ENCODE measurements at regions not wholly inside any gene's neighbourhood (a gene's known extent, or its start where the extent isn't known, plus 50 kb on each side); places are given as distances from the start of the nearest gene placed in this dataset.

GRCh38 chr17:34131386-34131785 lies 123.7 kb upstream of the CCL2 start:
- intact Hi-C loops (cut with DNase I), result no loop called here
- 55 to 100% methylated on average over 2 to 3 of the region's 3 CpGs for WGBS, 2 donors
- Histone ChIP-seq H3K36me3 (no peaks in the 10 kb centered on the region), H3K4me3 (no peak overlapping the region), H3K27ac (no peak overlapping the region), H3K4me1 (peaks cover 0 to 13% (median 0%) of the 10 kb centered on the region in 3 donors), H3K27me3 (peaks cover 0 to 19% (median 0%) of the 10 kb centered on the region in 4 donors), H3K9me3 (no peaks in the 10 kb centered on the region)
- DNase-seq, result no peak
- TF ChIP-seq POLR2A (IDR thresholded peaks at IDR 0.05), result no peak
- TF ChIP-seq, protein P1, sequence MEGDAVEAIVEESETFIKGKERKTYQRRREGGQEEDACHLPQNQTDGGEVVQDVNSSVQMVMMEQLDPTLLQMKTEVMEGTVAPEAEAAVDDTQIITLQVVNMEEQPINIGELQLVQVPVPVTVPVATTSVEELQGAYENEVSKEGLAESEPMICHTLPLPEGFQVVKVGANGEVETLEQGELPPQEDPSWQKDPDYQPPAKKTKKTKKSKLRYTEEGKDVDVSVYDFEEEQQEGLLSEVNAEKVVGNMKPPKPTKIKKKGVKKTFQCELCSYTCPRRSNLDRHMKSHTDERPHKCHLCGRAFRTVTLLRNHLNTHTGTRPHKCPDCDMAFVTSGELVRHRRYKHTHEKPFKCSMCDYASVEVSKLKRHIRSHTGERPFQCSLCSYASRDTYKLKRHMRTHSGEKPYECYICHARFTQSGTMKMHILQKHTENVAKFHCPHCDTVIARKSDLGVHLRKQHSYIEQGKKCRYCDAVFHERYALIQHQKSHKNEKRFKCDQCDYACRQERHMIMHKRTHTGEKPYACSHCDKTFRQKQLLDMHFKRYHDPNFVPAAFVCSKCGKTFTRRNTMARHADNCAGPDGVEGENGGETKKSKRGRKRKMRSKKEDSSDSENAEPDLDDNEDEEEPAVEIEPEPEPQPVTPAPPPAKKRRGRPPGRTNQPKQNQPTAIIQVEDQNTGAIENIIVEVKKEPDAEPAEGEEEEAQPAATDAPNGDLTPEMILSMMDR (IDR thresholded peaks at IDR 0.05), result no peak

- no peak overlapping the region for H3K27ac ChIP-seq
- peaks cover 0 to 5% (median 0%) of the 10 kb centered on the region in 4 donors for H3K27me3 ChIP-seq
- intact Hi-C loops (cut with DNase I), result no loop called here
- H3K36me3 ChIP-seq, result no peaks in the 10 kb centered on the region
- peaks cover 0 to 15% (median 0%) of the 10 kb centered on the region in 3 donors for H3K4me1 ChIP-seq
- H3K4me3 ChIP-seq, result no peak overlapping the region
- no peaks in the 10 kb centered on the region for H3K9me3 ChIP-seq
- WGBS, 2 donors, result no CpG with 5 or more reads among the region's 2 CpGs
- TF ChIP-seq, protein P1 (IDR thresholded peaks at IDR 0.05), result no peak
- no peak for TF ChIP-seq POLR2A (IDR thresholded peaks at IDR 0.05)
- no peak for DNase-seq
These were observed 121.7 kb upstream of the CCL2 start for GRCh38 chr17:34133350-34133749.

GRCh38 chr17:34135841-34136240 lies 119.2 kb upstream of the CCL2 start:
- intact Hi-C loops (cut with DNase I), result no loop called here
- Histone ChIP-seq H3K27ac (no peak overlapping the region), H3K27me3 (peaks cover 0 to 3% (median 0%) of the 10 kb centered on the region in 4 donors), H3K9me3 (no peaks in the 10 kb centered on the region), H3K36me3 (no peaks in the 10 kb centered on the region), H3K4me3 (no peak overlapping the region), H3K4me1 (peaks cover 0 to 15% (median 0%) of the 10 kb centered on the region in 3 donors)
- no peak for TF ChIP-seq POLR2A (IDR thresholded peaks at IDR 0.05)
- TF ChIP-seq, protein P1 (IDR thresholded peaks at IDR 0.05), result no peak
- no peak for DNase-seq
- 25 to 28% methylated on average over 2 of the region's 2 CpGs for WGBS, 2 donors

- intact Hi-C loops (cut with DNase I), result no loop called here
- no peak overlapping the region for H3K4me3 ChIP-seq
- H3K27me3 ChIP-seq, result no peaks in the 10 kb centered on the region
- no peak for TF ChIP-seq POLR2A (IDR thresholded peaks at IDR 0.05)
- TF ChIP-seq, protein P1 (IDR thresholded peaks at IDR 0.05), result no peak
- 60 to 75% methylated on average over 7 of the region's 8 CpGs for WGBS, 2 donors
- H3K4me1 ChIP-seq, result peaks cover 0 to 15% (median 0%) of the 10 kb centered on the region in 3 donors
- H3K27ac ChIP-seq, result no peak overlapping the region
- no peaks in the 10 kb centered on the region for H3K36me3 ChIP-seq
- no peak for DNase-seq
- H3K9me3 ChIP-seq, result no peaks in the 10 kb centered on the region
These were observed 115.1 kb upstream of the CCL2 start for GRCh38 chr17:34140006-34140405.

GRCh38 chr17:34141590-34141989 lies 113.5 kb upstream of the CCL2 start:
- intact Hi-C loops (cut with DNase I), result no loop called here
- WGBS, 2 donors, result 78 to 79% methylated on average over 2 of the region's 2 CpGs

More at GRCh38 chr17:34141590-34141989, 113.5 kb upstream of the CCL2 start:
- Histone ChIP-seq H3K4me1 (peaks cover 0 to under 1% (median 0%) of the 10 kb centered on the region in 3 donors), H3K27me3 (peaks cover 0 to 5% (median 0%) of the 10 kb centered on the region in 4 donors), H3K4me3 (no peak overlapping the region), H3K9me3 (no peaks in the 10 kb centered on the region), H3K36me3 (no peaks in the 10 kb centered on the region), H3K27ac (no peak overlapping the region)
- DNase-seq, result no peak
- TF ChIP-seq, protein P1 (IDR thresholded peaks at IDR 0.05), result no peak

All from esophagus squamous epithelium (tissue), 5 donors.